Neural progenitor cell (in vitro differentiated cells): ENCODE measurements at regions not wholly inside any gene's neighbourhood (a gene's known extent, or its start where the extent isn't known, plus 50 kb on each side); places are given as distances from the start of the nearest gene placed in this dataset.

Source experiments
- CTCF ChIP-seq: fragments of 200-600 bp; sonication (generic); IDR thresholded peaks from 2 replicates; pipeline ENCODE4 v1.5.1; 2017; ENCODE audit warnings: antibody characterized with exemption, mild to moderate bottlenecking
- EZH2 ChIP-seq: fragments of 200-600 bp; sonication (generic); IDR thresholded peaks from 2 replicates; pipeline ENCODE4 v1.6.1; 2017; ENCODE audit warnings: antibody characterized with exemption, mild to moderate bottlenecking, moderate library complexity

GRCh38 chr10:21285742-21286331 lies 239.6 kb downstream of the SKIDA1 start:
- no peak for TF ChIP-seq CTCF
- TF ChIP-seq EZH2 = no peak
